ENCODE measurements at regions not wholly inside any gene's neighbourhood (a gene's known extent, or its start where the extent isn't known, plus 50 kb on each side); places are given as distances from the start of the nearest gene placed in this dataset.

GRCh38 chr1:218108034-218108433 is 177.1 kb upstream of the RRP15 start:
- TF ChIP-seq CTCF (IDR thresholded peaks at IDR 0.05; ENCODE audit: insufficient read depth, missing control alignments) = no peak
- DNase-seq (ENCODE audit: insufficient read length, low spot score) (no peak), FAIRE-seq (no peak)

- no peak for TF ChIP-seq CTCF (IDR thresholded peaks at IDR 0.05; ENCODE audit: insufficient read depth, missing control alignments)
- no peak for FAIRE-seq
These were observed 172.2 kb upstream of the RRP15 start for GRCh38 chr1:218112862-218113261.

GRCh38 chr1:218123968-218124367 is 161.1 kb upstream of the RRP15 start:
- FAIRE-seq (no peak), DNase-seq (ENCODE audit: insufficient read length, low spot score) (no peak)
- TF ChIP-seq CTCF (IDR thresholded peaks at IDR 0.05; ENCODE audit: insufficient read depth, missing control alignments) = no peak

More at GRCh38 chr1:218112862-218113261, 172.2 kb upstream of the RRP15 start:
- DNase-seq (ENCODE audit: insufficient read length, low spot score) = no peak

GRCh38 chr1:218135371-218135770 is 149.7 kb upstream of the RRP15 start:
- DNase-seq (ENCODE audit: insufficient read length, low spot score) (no peak), FAIRE-seq (no peak)
- no peak for TF ChIP-seq CTCF (IDR thresholded peaks at IDR 0.05; ENCODE audit: insufficient read depth, missing control alignments)

GRCh38 chr1:218139761-218140160 is 145.3 kb upstream of the RRP15 start:
- FAIRE-seq (no peak), DNase-seq (ENCODE audit: insufficient read length, low spot score) (no peak)
- no peak for TF ChIP-seq CTCF (IDR thresholded peaks at IDR 0.05; ENCODE audit: insufficient read depth, missing control alignments)

- no peak for TF ChIP-seq CTCF (IDR thresholded peaks at IDR 0.05; ENCODE audit: insufficient read depth, missing control alignments)
- FAIRE-seq (no peak), DNase-seq (ENCODE audit: insufficient read length, low spot score) (no peak)
These were observed 128.5 kb upstream of the RRP15 start for GRCh38 chr1:218156595-218156994.

- no peak for TF ChIP-seq CTCF (IDR thresholded peaks at IDR 0.05; ENCODE audit: insufficient read depth, missing control alignments)
- DNase-seq (ENCODE audit: insufficient read length, low spot score) (no peak), FAIRE-seq (no peak)
These were observed 121.7 kb upstream of the RRP15 start for GRCh38 chr1:218163371-218163770.

Data from D721Med (cell line).